ENCODE measurements at regions not wholly inside any gene's neighbourhood (a gene's known extent, or its start where the extent isn't known, plus 50 kb on each side); places are given as distances from the start of the nearest gene placed in this dataset.

DNA sequence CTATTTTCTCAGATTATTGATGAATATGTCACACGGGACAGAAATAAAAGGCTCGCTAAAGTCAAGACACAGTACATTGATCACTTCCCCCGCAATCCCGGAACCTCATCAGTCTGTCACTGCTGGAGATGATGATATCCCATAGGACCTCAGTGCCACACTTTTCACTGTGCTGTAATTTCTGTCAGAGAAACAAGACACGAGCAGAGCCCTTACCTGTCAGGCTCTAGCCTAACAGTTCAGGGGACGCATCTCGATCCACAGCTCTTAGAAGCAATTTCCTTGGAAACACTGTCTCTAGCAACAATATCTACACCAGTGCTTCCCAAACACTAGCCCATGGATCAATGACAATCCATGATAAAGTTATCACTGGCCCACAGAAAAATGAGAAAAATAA, 140.0 kb downstream of the GRIN2B start:
- TF ChIP-seq, protein P1, sequence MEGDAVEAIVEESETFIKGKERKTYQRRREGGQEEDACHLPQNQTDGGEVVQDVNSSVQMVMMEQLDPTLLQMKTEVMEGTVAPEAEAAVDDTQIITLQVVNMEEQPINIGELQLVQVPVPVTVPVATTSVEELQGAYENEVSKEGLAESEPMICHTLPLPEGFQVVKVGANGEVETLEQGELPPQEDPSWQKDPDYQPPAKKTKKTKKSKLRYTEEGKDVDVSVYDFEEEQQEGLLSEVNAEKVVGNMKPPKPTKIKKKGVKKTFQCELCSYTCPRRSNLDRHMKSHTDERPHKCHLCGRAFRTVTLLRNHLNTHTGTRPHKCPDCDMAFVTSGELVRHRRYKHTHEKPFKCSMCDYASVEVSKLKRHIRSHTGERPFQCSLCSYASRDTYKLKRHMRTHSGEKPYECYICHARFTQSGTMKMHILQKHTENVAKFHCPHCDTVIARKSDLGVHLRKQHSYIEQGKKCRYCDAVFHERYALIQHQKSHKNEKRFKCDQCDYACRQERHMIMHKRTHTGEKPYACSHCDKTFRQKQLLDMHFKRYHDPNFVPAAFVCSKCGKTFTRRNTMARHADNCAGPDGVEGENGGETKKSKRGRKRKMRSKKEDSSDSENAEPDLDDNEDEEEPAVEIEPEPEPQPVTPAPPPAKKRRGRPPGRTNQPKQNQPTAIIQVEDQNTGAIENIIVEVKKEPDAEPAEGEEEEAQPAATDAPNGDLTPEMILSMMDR (IDR thresholded peaks at IDR 0.05; ENCODE audit: low read depth, low read length, poor library complexity, severe bottlenecking) = no peak
- TF ChIP-seq EZH2phosphoT487 (IDR thresholded peaks at IDR 0.05; ENCODE audit: borderline replicate concordance, low read length) = no peak
